Stomach smooth muscle (tissue), 2 donors: ENCODE measurements at regions not wholly inside any gene's neighbourhood (a gene's known extent, or its start where the extent isn't known, plus 50 kb on each side); places are given as distances from the start of the nearest gene placed in this dataset.

Experiments used
- H3K27ac ChIP-seq: one replicate; pipeline ENCODE4 v1.7.0; 2013; ENCODE audit warnings: mild to moderate bottlenecking, low read length, inconsistent platforms
- H3K27me3 ChIP-seq, 2 donors: one replicate each; pipeline ENCODE4 v1.7.0; 2013; ENCODE audit warnings: low read length in 2 of 2; ENCODE audit not compliant: insufficient read depth in 2 of 2, control insufficient read depth in 1 of 2
- H3K36me3 ChIP-seq, 2 donors: one replicate each; pipeline ENCODE4 v1.7.0; 2013; ENCODE audit warnings: low read length in 2 of 2; ENCODE audit not compliant: control insufficient read depth in 2 of 2, insufficient read depth in 2 of 2
- H3K4me1 ChIP-seq: one replicate; pipeline ENCODE4 v1.7.0; 2013; ENCODE audit warnings: low read length; ENCODE audit not compliant: control insufficient read depth, insufficient read depth
- H3K4me3 ChIP-seq, 2 donors: one replicate each; pipeline ENCODE4 v1.7.0; 2013; ENCODE audit warnings: low read length in 2 of 2
- H3K9ac ChIP-seq, 2 donors: one replicate each; pipeline ENCODE4 v1.7.0; 2013; ENCODE audit warnings: low read length in 2 of 2, mild to moderate bottlenecking in 1 of 2
- H3K9me3 ChIP-seq, 2 donors: one replicate each; pipeline ENCODE4 v1.7.0; 2013; ENCODE audit warnings: low read length in 2 of 2; ENCODE audit not compliant: control insufficient read depth in 2 of 2
- donor health status: healthy.
- donor health status: Pancreatic carcinoma.

GRCh38 chr13:73272831-73273230 lies 214.0 kb downstream of the KLF5 start:
- Histone ChIP-seq H3K9me3 (no peaks in the 10 kb centered on the region), H3K36me3 (no peaks in the 10 kb centered on the region), H3K27ac (no peak overlapping the region), H3K4me3 (no peak overlapping the region), H3K27me3 (no peaks in the 10 kb centered on the region), H3K9ac (no peak overlapping the region), H3K4me1 (no peaks in the 10 kb centered on the region)

DNA sequence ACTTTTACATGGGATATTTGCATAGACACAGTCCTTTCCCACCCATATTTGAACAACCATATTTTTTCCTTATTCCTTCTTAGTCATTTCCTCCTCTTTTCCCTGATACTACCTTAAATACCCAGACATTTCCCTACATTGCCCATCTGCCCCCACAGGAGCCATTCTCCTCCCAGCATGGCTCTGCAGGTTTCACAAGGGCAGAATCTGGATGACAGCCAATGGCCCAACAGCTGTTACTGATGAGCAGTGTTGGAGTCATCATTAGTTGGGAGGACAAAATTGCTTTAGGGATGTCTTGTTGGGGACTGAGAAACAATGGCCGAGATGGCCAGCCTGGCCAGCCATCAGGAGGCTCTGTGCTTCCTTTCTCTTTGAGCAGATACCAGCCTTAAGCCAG lies 209.5 kb downstream of the KLF5 start:
- Histone ChIP-seq H3K27me3 (no peaks in the 10 kb centered on the region), H3K9ac (no peak overlapping the region), H3K4me3 (no peak overlapping the region), H3K9me3 (no peaks in the 10 kb centered on the region), H3K27ac (no peak overlapping the region), H3K4me1 (no peaks in the 10 kb centered on the region), H3K36me3 (no peaks in the 10 kb centered on the region)

- Histone ChIP-seq H3K4me3 (no peak overlapping the region), H3K27me3 (no peaks in the 10 kb centered on the region), H3K36me3 (no peaks in the 10 kb centered on the region), H3K27ac (no peak overlapping the region), H3K4me1 (no peaks in the 10 kb centered on the region), H3K9me3 (no peaks in the 10 kb centered on the region), H3K9ac (no peak overlapping the region)
Measured at GRCh38 chr13:73266640-73267180, 207.9 kb downstream of the KLF5 start.

GRCh38 chr13:73262862-73263627 lies 204.2 kb downstream of the KLF5 start:
- Histone ChIP-seq H3K9me3 (no peaks in the 10 kb centered on the region), H3K36me3 (no peaks in the 10 kb centered on the region), H3K27me3 (no peaks in the 10 kb centered on the region), H3K4me1 (peaks cover 2% of the 10 kb centered on the region), H3K4me3 (no peak overlapping the region), H3K9ac (no peak overlapping the region), H3K27ac (no peak overlapping the region)

GRCh38 chr13:73261739-73262216 lies 203.0 kb downstream of the KLF5 start:
- Histone ChIP-seq H3K9ac (no peak overlapping the region), H3K4me3 (no peak overlapping the region), H3K27ac (no peak overlapping the region), H3K9me3 (no peaks in the 10 kb centered on the region), H3K27me3 (no peaks in the 10 kb centered on the region), H3K36me3 (no peaks in the 10 kb centered on the region), H3K4me1 (peaks cover 2% of the 10 kb centered on the region)

DNA sequence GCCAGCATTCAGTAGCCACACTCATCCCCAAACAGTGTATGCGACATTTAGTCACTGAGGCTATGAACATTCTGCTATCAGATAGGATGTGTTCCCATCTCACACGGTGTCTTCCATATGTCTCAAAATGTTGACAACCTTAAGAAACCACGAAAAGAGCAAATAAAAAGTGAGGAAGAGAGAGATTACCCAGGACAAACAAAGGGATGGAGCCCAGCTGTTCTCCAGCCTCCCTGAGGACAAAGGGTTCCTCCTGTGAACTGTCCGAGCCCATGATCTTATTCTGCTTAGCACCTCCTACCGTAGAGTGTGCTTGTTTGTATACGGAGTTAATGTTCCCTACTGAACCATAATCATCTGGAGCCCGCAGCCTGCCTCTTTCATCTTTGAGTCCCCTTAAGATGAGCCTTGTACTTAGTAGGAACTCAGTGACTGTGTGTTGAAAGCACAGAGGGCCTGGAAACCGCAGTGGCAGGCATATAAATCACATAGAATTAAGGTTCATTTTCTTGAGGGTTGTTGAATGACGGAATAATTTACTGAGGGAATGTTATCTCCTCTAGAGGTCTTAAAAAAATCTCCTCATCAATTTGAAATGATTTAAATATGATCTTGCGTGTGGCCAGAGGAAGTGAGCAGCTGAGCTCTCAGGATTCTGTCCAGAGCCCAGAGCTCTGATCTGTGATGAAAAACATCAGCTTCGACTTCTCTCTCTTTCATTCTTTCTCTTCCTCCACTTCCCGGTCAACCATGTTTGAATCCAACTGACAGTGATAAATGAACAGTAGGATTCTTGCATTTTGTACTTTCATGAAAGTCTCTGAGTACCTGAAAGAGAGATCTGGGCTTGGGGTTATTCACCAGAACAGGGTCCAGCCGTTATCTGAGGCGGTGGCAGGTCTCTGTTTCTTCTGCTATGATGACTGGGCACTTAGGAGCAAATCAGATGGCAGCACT lies 200.5 kb downstream of the KLF5 start:
- Histone ChIP-seq H3K27ac (peak overlapping the region; percentile 11), H3K36me3 (no peaks in the 10 kb centered on the region), H3K27me3 (no peaks in the 10 kb centered on the region), H3K4me1 (peaks cover 2% of the 10 kb centered on the region), H3K9me3 (no peaks in the 10 kb centered on the region), H3K9ac (no peak overlapping the region), H3K4me3 (no peak overlapping the region)

GRCh38 chr13:73258406-73258805 lies 199.6 kb downstream of the KLF5 start:
- Histone ChIP-seq H3K4me3 (no peak overlapping the region), H3K27ac (no peak overlapping the region), H3K36me3 (no peaks in the 10 kb centered on the region), H3K4me1 (peaks cover 2% of the 10 kb centered on the region), H3K9ac (no peak overlapping the region), H3K9me3 (no peaks in the 10 kb centered on the region), H3K27me3 (no peaks in the 10 kb centered on the region)

- H3K27ac ChIP-seq = no peak overlapping the region
- H3K9me3 ChIP-seq = no peaks in the 10 kb centered on the region
Measured at GRCh38 chr13:73254827-73255226, 196.0 kb downstream of the KLF5 start.

GRCh38 chr13:73251626-73252265 lies 192.9 kb downstream of the KLF5 start:
- Histone ChIP-seq H3K27me3 (no peaks in the 10 kb centered on the region), H3K4me3 (no peak overlapping the region), H3K9ac (no peak overlapping the region), H3K9me3 (no peaks in the 10 kb centered on the region), H3K27ac (no peak overlapping the region), H3K36me3 (no peaks in the 10 kb centered on the region), H3K4me1 (no peaks in the 10 kb centered on the region)

More at GRCh38 chr13:73254827-73255226, 196.0 kb downstream of the KLF5 start:
- H3K4me3 ChIP-seq = no peak overlapping the region
- H3K4me1 ChIP-seq = peaks cover 2% of the 10 kb centered on the region
- no peak overlapping the region for H3K9ac ChIP-seq
- H3K36me3 ChIP-seq = no peaks in the 10 kb centered on the region
- no peaks in the 10 kb centered on the region for H3K27me3 ChIP-seq

DNA sequence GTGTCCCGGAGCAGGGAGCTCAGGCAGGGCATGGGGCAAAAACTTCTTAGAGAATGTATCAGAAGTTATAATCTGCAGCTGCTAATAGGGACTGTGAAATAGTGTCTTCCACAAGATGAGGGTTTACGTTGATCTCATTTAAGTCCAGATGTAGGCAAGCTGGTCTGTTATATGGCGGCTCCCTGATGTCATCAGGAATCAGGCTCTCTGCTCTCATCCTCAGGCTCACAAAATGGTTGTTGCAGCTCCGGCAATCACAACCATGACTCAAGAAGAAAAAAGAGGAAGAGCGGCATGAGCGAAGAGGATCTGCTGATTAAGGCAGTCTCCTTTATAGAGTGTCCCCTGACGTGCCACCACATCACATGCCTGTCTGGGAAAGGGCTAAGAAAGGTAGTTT lies 191.3 kb downstream of the KLF5 start:
- H3K27ac ChIP-seq = no peak overlapping the region
- no peaks in the 10 kb centered on the region for H3K9me3 ChIP-seq
- H3K36me3 ChIP-seq = no peaks in the 10 kb centered on the region
- H3K9ac ChIP-seq = no peak overlapping the region
- H3K27me3 ChIP-seq = no peaks in the 10 kb centered on the region
- no peak overlapping the region for H3K4me3 ChIP-seq
- no peaks in the 10 kb centered on the region for H3K4me1 ChIP-seq
